ENCODE measurements at regions not wholly inside any gene's neighbourhood (a gene's known extent, or its start where the extent isn't known, plus 50 kb on each side); places are given as distances from the start of the nearest gene placed in this dataset.

- no peak for DNase-seq (ENCODE audit: low spot score)
Measured at GRCh38 chr5:74500110-74500917, 140.2 kb downstream of the ENC1 start.

- DNase-seq (ENCODE audit: low spot score), result no peak
Measured at GRCh38 chr5:74499256-74500050, 141.1 kb downstream of the ENC1 start.

- no peak for DNase-seq (ENCODE audit: low spot score)
Measured at GRCh38 chr5:74497706-74498105, 142.8 kb downstream of the ENC1 start.

- no peak for DNase-seq (ENCODE audit: low spot score)
Measured at GRCh38 chr5:74493411-74493810, 147.1 kb downstream of the ENC1 start.

- no peak for DNase-seq (ENCODE audit: low spot score)
Measured at GRCh38 chr5:74492230-74492629, 148.3 kb downstream of the ENC1 start.

GRCh38 chr5:74491586-74491985 is 148.9 kb downstream of the ENC1 start:
- peak; percentile 10 for DNase-seq (ENCODE audit: low spot score)

- DNase-seq (ENCODE audit: low spot score), result peak; percentile 88
Measured at GRCh38 chr5:74490814-74491213, 149.7 kb downstream of the ENC1 start.

- DNase-seq (ENCODE audit: low spot score), result no peak
Measured at GRCh38 chr5:74482990-74483389, 157.5 kb downstream of the ENC1 start.

- no peak for DNase-seq (ENCODE audit: low spot score)
Measured at GRCh38 chr5:74482523-74482922, 158.0 kb downstream of the ENC1 start.

- peak; percentile 67 for DNase-seq (ENCODE audit: low spot score)
Measured at GRCh38 chr5:74481357-74481756, 159.2 kb downstream of the ENC1 start.

GRCh38 chr5:74480201-74480600 is 160.3 kb downstream of the ENC1 start:
- no peak for DNase-seq (ENCODE audit: low spot score)

GRCh38 chr5:74478328-74478727 is 162.2 kb downstream of the ENC1 start:
- no peak for DNase-seq (ENCODE audit: low spot score)

- no peak for DNase-seq (ENCODE audit: low spot score)
Measured at GRCh38 chr5:74477761-74478160, 162.8 kb downstream of the ENC1 start.

- DNase-seq (ENCODE audit: low spot score), result no peak
Measured at GRCh38 chr5:74476819-74477453, 163.6 kb downstream of the ENC1 start.

GRCh38 chr5:74476046-74476818 is 164.3 kb downstream of the ENC1 start:
- no peak for DNase-seq (ENCODE audit: low spot score)

GRCh38 chr5:74471875-74472274 is 168.7 kb downstream of the ENC1 start:
- DNase-seq (ENCODE audit: low spot score), result no peak

- no peak for DNase-seq (ENCODE audit: low spot score)
Measured at GRCh38 chr5:74469234-74469994, 171.1 kb downstream of the ENC1 start.

- DNase-seq (ENCODE audit: low spot score), result no peak
Measured at GRCh38 chr5:74468421-74468820, 172.1 kb downstream of the ENC1 start.

- DNase-seq (ENCODE audit: low spot score), result no peak
Measured at GRCh38 chr5:74465724-74466123, 174.8 kb downstream of the ENC1 start.

- DNase-seq (ENCODE audit: low spot score), result no peak
Measured at GRCh38 chr5:74464512-74465209, 175.9 kb downstream of the ENC1 start.

GRCh38 chr5:74462356-74462755 is 178.2 kb downstream of the ENC1 start:
- no peak for DNase-seq (ENCODE audit: low spot score)
